ENCODE measurements at regions not wholly inside any gene's neighbourhood (a gene's known extent, or its start where the extent isn't known, plus 50 kb on each side); places are given as distances from the start of the nearest gene placed in this dataset.
"Not testable (repeated sequence)": the region's sequence is repeated elsewhere in the genome, so short reads cannot be mapped to it uniquely, and the experiment has no call there.

DNA sequence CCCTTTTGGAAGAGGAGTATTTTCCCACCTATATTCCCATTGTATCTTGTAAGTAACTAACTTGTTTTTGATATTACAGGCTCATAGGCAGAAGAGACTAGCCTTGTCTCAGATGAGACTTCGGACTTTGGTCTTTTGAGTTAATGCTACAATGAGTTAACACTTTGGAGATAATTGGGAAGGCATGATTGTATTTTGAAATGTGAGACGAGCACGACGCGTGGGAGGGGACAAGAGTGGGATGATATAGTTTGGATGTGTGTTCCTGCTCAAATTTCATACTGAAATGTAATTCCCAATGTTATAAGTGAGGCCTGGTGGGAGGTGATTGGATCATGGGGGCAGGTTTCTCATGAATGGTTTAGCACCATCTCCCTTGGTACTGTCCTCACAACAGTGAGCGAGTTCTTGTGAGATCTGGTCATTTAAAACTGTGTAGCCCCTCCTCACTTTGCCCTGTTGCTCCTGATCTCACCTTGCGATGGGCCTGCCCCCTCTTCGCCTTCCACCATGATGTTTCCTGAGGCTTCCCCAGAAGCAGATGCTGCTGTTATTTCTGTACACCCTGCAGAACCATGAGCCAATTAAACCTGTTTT lies 721.5 kb upstream of the CTNND2 start:
- DNase-seq: no peak

DNA sequence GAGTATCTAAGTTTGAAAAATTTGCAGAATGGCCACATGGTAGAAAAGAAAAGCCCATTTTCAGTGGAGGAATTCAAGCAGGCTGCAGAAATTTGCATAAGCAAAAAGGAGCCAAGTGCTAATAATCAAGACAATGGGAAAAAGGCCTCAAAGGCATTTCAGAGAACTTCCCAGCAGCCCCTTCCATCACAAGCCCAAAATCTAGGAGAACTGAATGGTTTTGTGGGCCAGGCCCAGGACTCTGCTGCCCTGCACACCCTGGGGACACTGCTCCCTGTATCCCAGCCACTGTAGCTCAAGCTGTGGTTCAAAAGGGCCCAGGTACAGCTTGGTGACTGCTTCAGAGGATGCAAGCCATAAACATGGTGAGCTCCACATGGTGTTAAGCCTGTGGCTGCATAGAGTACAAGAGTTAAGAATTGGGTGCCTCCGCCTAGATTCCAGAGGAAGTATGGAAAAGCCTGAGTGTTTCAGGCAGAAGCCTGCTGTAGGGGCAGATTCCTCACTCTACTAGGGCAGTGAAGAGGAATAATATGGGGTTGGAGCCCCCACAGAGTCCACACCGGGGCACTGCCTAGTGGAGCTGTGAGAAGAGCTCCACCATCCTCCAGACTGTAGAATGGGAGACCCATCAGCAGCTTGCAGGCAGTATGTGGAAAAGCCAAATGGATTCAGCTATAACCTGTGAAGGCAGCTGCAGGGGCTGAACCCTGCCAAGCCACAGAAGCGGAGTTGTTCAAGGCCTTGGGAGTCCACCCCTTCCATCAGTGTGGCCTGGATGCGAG lies 720.7 kb upstream of the CTNND2 start:
- no peak for DNase-seq

DNA sequence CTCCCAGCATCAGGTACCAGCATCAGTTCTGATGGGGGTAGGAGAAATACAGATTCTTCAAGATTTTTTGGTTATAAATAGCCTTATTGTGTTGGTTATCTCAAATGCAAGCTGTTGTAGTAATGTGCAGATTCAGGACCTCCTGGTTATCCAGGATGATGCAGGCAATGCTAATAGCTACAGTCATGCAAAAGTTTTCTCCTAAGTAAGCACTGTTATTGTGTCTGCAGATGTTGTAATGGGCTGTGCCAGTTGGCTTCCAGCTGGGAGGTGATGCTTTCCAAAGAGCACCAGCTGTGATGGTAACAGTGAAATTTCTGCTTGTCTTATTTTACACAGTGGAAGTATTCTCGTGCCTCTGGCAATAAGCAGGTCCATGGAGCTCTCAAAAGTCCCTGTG lies 719.2 kb upstream of the CTNND2 start:
- no peak for DNase-seq

DNA sequence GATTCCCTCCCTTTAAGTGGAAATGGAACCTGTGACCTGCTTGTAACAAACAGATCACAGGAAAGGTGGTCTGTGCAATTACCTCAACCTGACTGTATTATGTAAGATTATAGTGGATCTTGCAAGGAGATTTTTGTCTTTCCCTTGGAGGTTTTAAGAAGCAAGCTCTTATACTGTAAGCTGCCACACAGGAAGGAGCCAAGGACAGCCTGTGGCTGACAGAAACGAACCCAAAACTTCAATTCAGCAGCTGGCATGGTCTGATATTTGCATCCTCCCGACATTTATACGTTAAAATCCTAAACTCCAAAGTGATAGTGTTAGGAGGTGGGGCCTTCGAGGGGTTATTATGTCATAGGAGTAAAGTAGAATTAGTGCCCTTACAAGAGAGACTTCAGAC lies 711.8 kb upstream of the CTNND2 start:
- no peak for DNase-seq

DNA sequence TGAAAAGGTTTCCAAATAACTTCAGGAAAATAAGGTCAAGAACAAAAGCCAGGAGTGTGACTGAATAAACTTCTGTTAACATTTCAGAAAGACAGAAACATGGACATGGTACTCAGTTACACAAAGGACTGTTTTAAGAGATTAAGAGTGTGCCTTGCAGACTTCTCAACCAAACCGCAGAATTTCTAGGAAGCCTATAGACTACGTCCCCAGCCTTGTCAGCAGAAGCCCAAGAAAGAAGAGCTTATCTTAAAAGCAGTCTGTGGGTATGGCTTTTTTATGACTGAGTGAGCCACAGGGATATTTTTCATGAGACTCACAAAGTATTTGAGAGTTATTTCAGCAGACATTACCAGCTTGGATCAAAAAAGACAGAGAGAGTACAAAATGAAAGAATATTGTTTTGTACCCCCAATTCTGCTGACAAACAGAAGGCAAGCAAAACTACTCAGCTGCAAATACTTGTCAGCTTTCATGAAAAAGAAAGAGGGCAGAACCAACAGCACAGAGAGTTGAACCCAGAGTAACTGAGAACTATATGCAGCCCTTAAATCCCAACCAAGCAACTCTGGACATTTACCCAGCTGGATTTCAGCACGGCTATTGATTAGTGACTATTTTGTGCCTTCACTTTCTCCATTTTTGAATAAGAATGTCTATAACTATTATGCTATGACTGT lies 711.0 kb upstream of the CTNND2 start:
- no peak for DNase-seq

DNA sequence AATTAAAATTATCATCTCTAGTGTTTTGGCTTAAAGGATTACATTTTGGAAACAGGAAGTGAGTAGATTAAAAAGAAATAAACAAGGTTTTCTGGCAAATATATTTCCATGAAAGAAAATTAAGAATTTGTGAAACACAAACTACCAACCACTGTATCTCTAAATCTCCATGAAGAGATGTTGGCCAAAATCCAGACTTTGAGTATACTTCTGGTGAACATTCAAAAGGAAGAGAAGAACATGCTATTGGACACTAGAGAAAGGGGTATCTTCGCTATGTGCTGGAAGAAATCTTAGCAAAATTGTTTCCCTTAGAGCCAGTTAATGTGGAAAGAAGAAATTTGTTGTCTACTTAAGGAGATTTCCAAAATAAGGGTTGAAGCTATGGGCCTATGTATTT lies 710.4 kb upstream of the CTNND2 start:
- DNase-seq: no peak

DNA sequence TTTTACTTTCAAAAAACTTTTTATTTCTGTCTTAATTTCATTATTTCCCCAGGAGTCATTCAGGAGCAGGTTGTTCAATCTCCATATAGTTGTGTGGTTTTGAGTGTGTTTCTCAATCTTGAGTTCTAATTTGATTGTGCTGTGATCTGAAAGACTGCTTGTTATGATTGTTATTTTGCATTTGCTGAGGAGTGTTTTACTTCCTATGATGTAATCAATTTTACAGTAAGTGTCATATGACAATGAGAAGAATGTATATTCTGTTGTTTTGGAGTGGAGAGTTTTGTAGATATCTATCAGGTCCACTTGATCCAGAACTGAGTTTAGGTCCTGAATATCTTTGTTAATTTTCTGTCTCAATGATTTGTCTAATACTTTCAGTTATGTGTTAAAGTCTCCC lies 706.9 kb upstream of the CTNND2 start:
- DNase-seq: no peak

DNA sequence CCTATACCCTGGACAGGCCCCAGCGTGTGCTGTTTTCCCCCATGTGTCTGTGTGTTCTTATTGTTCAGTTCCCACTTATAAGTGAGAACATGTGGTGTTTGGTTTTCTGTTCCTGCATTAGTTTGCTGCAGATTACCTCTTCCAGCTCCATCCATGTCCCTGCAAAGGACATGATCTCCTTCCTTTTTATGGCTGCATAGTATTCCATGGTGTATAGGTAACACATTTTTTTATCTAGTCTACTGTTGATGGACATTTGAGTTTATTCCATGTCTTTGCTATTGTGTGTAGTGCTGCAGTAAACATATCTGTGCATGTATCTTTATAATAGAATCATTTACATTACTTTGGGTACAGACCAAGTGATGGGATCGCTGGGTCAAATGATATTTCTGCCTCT lies 703.6 kb upstream of the CTNND2 start:
- not testable (repeated sequence) for DNase-seq

DNA sequence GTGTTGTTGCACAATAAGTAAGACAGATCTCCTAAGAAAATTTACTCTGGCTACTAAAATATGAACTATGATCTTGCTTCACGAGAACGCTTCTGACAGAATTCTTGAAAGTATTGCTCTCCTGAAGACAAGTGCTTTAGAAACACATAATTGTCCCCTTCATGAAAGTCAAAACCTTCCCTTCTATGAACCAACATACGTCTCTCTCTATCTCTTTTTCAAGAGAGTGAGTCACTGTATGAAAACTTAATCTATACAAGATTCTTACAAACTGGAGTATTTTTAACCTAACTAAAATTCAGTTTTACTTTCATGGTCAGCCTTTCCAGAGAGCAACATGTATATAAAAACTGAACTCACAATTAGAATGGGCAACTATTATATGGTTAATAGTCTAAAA lies 688.0 kb upstream of the CTNND2 start:
- DNase-seq: no peak

DNA sequence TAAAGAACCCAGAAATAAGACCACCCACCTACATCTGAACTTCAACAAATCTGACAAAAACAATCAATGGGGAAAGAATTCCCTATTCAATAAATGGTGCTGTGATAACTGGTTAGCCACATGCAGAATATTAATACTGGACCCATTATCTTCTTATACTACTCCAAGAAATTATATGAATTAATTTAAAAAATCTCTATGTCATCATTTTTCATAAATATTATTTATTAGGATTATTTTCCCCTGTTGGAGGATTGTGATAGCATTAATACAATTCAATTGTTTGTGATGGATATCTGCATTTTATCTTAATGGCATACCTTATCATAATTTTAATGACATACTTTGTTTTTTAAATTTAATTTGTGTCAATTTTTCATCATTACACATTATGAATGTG lies 682.2 kb upstream of the CTNND2 start:
- no peak for DNase-seq

DNA sequence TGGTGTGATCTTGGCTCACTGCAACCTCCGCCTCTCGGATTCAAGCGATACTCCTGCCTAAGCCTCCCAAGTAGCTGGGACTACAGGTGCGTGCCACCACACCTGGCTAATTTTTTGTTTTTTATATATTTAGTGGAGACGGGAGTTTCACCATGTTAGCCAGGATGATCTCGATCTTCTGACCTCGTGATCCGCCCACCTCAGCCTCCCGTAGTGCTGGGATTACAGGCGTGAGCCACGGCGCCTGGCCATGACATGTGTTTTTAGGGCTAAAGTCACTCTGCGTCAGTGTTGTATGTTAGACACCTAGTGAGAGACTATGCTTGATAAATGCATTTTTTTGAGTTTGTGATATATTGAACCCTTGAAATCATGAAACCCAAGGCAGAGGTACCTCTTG lies 674.6 kb upstream of the CTNND2 start:
- DNase-seq: not testable (repeated sequence)

DNA sequence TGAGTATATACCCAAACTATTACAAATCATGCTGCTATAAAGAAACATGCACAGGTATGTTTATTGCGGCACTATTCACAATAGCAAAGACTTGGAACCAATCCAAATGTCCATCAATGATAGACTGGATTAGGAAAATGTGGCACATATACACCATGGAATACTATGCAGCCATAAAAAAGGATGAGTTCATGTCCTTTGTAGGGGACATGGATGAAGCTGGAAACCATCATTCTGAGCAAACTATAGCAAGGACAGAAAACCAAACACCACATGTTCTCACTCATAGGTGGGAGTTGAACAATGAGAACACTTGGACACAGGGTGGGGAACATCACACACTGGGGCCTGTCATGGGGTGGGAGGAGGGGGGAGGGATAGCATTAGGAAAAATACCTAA lies 672.7 kb upstream of the CTNND2 start:
- DNase-seq: not testable (repeated sequence)

DNA sequence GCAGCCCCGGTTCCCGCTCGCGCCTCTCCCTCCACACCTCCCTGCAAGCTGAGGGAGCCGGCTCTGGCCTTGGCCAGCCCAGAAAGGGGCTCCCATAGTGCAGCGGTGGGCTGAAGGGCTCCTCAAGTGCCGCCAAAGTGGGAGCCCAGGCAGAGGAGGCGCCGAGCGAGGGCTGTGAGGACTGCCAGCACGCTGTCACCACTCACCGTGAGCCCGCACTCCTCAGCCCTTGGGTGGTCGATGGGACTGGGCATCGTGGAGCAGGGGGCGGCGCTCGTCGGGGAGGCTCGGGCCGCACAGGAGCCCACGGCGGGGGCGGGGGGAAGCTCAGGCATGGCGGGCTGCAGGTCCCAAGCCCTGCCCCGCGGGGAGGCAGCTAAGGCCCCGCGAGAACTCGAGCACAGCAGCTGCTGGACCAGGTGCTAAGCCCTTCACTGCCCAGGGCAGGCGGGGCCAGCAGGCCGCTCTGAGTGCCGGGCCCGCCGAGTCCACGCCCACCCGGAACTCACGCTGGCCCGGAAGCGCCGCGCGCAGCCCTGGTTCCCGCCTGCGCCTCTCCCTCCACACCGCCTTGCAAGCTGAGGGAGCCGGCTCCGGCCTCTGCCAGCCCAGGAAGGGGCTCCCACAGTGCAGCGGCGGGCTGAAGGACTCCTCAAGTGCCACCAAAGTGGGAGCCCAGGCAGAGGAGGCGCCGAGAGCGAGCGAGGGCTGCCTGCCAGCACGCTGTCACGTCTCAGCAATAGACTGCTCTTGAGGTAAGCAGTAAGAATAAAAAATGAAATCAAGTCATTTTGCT lies 670.2 kb upstream of the CTNND2 start:
- DNase-seq: not testable (repeated sequence)

DNA sequence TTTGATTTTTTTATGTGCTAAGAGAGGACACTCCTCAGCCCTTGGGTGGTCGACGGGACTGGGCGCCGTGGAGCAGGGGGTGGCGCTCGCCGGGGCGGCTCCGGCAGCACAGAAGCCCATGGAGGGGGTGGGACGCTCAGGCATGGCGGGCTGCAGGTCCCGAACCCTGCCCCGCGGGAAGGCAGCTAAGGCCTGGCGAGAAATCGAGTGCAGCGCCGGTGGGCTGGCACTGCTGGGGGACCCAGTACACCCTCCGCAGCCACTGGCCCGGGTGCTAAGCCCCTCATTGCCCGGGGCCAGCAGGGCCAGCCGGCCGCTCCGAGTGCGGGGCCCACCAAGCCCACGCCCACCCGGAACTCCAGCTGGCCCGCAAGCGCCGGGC lies 669.7 kb upstream of the CTNND2 start:
- not testable (repeated sequence) for DNase-seq

DNA sequence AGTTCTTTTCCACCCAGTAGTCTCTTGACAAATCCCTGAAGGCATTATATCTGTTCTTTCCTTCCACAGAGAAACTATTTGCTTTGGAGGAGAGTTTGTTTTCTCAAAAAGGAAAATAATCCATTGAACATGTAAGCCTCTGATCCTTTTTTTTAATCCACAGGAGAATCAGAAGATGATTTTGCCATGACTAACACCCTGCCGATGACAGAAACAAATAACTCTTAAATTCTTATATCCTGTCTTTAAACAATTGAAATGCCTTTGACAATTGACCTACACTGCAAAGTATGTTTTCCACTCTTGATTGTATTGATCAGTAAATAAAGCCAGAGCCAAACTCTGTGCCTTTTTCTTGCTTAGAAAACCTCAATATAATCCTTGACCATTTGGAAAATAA lies 666.4 kb upstream of the CTNND2 start:
- no peak for DNase-seq

DNA sequence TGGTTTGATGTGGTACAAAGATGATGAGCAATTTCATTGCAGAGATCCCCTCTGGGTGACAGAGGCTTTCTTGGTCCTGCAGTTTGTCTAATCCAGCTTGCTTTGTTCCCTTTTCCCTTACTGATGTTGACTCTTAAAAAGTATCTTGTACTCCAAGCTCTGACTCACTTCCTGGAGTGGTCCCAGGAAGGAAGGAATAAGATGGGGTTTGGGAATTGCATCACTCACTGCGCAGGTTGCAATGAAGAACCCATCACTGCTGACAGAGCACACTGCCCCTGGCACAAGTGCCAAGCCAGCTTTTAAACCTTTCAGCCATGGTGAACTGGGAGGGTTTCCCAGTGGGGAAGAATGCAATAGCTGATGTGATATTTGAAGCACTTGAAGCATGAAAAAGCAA lies 662.2 kb upstream of the CTNND2 start:
- no peak for DNase-seq

DNA sequence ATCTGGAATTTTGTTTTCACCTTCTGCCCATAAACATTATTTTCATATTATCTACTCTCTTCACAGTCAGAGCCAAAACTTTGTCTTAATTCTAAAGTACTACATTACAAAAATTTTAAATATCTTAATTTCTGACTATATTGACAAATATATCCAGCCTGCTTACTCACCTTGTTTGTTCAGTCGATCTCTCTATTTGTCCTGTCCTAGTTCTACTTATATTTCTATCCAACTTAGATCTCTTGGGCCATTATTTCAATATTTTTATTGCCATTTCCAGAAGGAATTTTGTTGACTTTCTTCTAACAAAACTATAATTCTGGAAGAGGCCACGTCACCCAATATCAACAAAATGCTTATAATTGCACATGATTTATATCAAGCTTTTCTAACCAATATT lies 652.8 kb upstream of the CTNND2 start:
- no peak for DNase-seq

DNA sequence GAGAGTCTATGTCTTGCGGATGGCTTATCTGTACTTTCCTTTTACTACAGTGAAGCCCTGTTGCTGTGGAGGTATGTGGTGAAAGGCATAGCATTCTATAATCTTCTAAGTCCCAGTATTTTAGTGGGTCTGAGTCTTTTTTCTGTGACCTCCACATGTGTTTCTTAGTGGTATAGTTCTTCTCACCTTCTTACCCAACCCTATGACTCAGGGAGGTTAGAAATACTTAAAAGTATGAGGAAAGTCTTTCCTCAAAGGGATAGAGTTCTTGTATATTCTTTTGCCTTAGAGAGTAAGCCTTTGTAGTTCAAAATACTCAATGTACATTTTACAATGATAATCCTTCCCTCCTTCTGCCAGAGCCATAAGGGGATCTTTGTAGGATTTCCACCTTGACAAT lies 621.9 kb upstream of the CTNND2 start:
- DNase-seq: no peak

DNA sequence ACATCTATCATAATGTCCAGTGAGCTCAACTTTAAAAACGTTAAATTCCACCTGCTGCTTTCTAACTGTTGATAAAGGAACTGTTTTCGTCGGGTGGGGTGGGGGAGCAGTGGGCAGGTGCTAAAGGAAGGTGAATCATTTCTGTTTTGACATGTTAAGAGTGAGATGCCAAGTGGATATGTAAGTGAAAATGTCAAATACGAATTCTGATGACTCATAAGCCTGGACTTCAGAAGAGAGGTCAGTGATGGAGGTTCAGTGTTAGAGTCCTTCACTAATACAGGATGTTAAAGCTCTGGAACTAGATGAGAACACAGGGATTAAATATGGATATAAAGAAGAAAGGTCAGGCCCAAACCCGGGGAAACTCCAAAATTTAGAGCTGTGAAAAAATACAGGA lies 617.9 kb upstream of the CTNND2 start:
- DNase-seq: no peak

DNA sequence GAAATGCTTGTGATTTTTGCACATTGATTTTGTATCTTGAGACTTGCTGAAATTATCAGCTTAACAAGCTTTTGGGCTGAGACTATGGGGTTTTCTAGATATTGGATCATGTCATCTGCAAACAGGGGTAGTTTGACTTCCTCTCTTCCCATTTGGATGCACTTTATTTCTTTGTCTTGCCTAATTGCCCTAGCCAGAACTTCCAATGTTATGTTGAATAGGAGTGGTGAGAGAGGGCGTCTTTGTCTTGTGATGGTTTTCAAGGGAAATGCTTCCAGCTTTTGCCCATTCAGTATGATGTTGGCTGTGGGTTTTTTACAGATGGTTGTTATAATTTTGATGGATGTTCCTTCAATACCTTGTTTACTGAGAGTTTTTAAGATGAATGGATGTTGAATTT lies 600.7 kb upstream of the CTNND2 start:
- DNase-seq: not testable (repeated sequence)

DNA sequence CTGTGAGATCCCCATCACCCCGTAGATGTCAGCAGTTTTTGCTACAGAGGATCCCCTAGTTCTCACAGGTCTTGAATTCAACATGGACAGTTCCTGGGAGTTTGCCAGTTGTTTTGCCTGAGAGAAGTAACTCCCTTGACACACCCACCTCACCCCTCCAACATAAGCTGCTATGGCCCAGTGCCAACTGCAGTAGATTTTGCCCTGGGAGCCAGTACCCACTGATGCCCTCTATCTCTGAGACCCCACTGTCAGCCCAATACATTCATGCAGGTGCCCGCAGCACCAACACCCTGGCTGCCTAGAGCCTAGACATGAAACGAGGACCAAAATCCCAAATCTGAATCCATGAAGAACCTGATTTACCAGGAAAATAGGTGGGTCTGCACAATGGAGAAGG lies 583.9 kb upstream of the CTNND2 start:
- DNase-seq: no peak

DNA sequence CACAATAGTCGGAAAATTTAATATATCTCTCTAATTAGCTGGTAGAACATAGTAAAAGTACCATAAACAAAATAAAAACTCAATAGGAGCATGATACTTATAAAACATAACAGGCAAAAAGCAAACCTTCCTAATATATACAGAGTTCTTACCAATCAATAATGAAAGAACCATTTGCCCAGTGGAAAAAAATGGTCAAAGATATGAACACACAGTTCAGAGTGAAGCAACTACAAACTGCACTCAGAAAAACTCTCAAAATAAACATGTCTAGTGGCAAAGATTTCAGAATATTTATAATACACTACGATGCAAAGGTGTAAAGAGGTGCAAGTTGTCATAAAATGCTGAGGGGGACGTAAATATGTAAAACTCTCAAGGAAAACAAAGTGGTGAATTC lies 576.2 kb upstream of the CTNND2 start:
- DNase-seq: no peak

DNA sequence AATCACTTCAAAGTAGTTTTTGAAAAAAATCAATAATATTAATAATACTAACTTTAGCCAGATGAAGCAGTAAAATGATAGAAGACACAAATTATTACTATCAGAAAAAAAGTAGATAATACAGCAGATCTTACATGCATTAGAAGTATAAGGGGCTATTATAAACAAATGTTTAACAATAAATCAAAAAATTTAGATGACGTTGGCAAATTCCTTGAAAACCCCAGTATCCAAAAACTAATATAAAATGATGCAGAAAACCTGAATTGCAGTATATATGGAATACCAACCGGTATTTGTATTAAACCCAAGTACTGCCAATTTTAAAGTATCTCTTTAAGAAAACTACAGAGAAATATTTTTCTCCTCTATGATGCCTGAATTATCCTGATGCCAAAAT lies 573.3 kb upstream of the CTNND2 start:
- no peak for DNase-seq

DNA sequence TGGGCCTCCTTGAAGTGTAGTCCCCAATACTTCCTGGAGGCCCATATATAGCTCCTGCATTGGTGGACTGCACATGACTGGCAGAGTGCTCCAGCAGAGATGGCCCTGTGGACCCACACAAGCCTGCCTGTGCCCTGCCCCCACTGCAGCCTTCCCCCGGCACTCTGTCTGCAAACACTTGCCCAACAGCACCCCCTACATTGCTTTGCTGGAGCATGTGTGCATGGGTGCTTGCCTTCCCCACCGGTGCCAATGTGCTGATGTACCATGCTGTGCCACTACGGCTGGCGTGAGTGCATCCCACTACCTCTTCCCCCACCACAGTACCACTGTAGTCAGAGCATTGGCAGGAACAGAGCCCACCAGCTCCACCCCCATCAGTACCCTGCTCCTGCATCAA lies 563.6 kb upstream of the CTNND2 start:
- no peak for DNase-seq
